ENCODE measurements at regions not wholly inside any gene's neighbourhood (a gene's known extent, or its start where the extent isn't known, plus 50 kb on each side); places are given as distances from the start of the nearest gene placed in this dataset.

GRCh38 chr4:22616516-22616915 lies 76.2 kb upstream of the GBA3 start:
- TF ChIP-seq CTCF (IDR thresholded peaks at IDR 0.05) (no peak), EP300 (IDR thresholded peaks at IDR 0.05; ENCODE audit: borderline replicate concordance in 1 of 2, low read depth in 1 of 2, low read length in 1 of 2) (no peak), ELF1 (IDR thresholded peaks at IDR 0.05) (no peak), EZH2phosphoT487 (IDR thresholded peaks at IDR 0.05; ENCODE audit: borderline replicate concordance, low read depth) (no peak), YY1 (IDR thresholded peaks at IDR 0.05; ENCODE audit: low read depth) (no peak), MXI1 (IDR thresholded peaks at IDR 0.05; ENCODE audit: low read depth, low read length) (no peak), FOXJ3 (CRISPR knock-in tag; IDR thresholded peaks at IDR 0.05) (no peak), FOXM1 (IDR thresholded peaks at IDR 0.05; ENCODE audit: low read depth) (no peak), TAF1 (IDR thresholded peaks at IDR 0.05; ENCODE audit: borderline replicate concordance, low read depth, low read length) (no peak), POLR2AphosphoS5 (IDR thresholded peaks at IDR 0.05; ENCODE audit: low read depth, low read length) (no peak), MEF2A (IDR thresholded peaks at IDR 0.05; ENCODE audit: borderline replicate concordance, low read depth) (no peak), CHD2 (IDR thresholded peaks at IDR 0.05; ENCODE audit: low read length, partially characterized antibody) (no peak), REST (IDR thresholded peaks at IDR 0.05; ENCODE audit: low read depth, low read length) (no peak)
